Colonic mucosa (tissue), 4 donors: ENCODE measurements at regions not wholly inside any gene's neighbourhood (a gene's known extent, or its start where the extent isn't known, plus 50 kb on each side); places are given as distances from the start of the nearest gene placed in this dataset.

Source experiments
- DNase-seq: peaks from one replicate; pipeline ENCODE4 v3.0.0-alpha.2; 2020
- H3K27ac ChIP-seq: fragments of 200-600 bp; one replicate; pipeline ENCODE4 v1.8.0; 2021
- H3K27me3 ChIP-seq: fragments of 200-600 bp; one replicate; pipeline ENCODE4 v1.8.0; 2021
- H3K36me3 ChIP-seq: fragments of 200-600 bp; one replicate; pipeline ENCODE4 v1.8.0; 2021
- H3K4me1 ChIP-seq: fragments of 200-600 bp; one replicate; pipeline ENCODE4 v1.8.0; 2021; ENCODE audit warnings: mild to moderate bottlenecking
- H3K4me3 ChIP-seq: fragments of 200-600 bp; one replicate; pipeline ENCODE4 v1.8.0; 2021
- H3K9ac ChIP-seq, 2 donors: one replicate each; pipeline ENCODE4 v1.7.0; 2013; ENCODE audit warnings: control low read depth in 2 of 2, low read depth in 2 of 2, low read length in 2 of 2
- H3K9me3 ChIP-seq: fragments of 200-600 bp; one replicate; pipeline ENCODE4 v1.8.0; 2021
- CTCF ChIP-seq: fragments of 200-600 bp; IDR thresholded peaks from one replicate; pipeline ENCODE4 v1.8.0; 2022; ENCODE audit warnings: antibody characterized with exemption, mild to moderate bottlenecking
- intact Hi-C: fragments of 100-400 bp; cut with DNase I; formaldehyde crosslinking; loops from one replicate; pipeline ENCODE4 v1.14.1; 2022
- donor health status: healthy.
- donor health status: DM: no; HTN: no; CAD: no.
- donor health status: DM: no; HTN: no; CAD: no.

GRCh38 chr11:81331611-81332235, 1401.9 kb downstream of the FAM181B start:
- intact Hi-C loops = no loop called here
- no peak overlapping the region for H3K27ac ChIP-seq
- no peaks in the 10 kb centered on the region for H3K9me3 ChIP-seq
- no peak for DNase-seq
- no peak overlapping the region for H3K4me3 ChIP-seq
- H3K36me3 ChIP-seq = no peaks in the 10 kb centered on the region
- H3K9ac ChIP-seq = no peak overlapping the region
- no peaks in the 10 kb centered on the region for H3K27me3 ChIP-seq
- no peak for TF ChIP-seq CTCF
- H3K4me1 ChIP-seq = no peaks in the 10 kb centered on the region

GRCh38 chr11:81331088-81331487, 1402.6 kb downstream of the FAM181B start:
- H3K27ac ChIP-seq = no peak overlapping the region
- no peaks in the 10 kb centered on the region for H3K4me1 ChIP-seq
- no peak for DNase-seq
- no peaks in the 10 kb centered on the region for H3K9me3 ChIP-seq
- no peaks in the 10 kb centered on the region for H3K36me3 ChIP-seq
- H3K27me3 ChIP-seq = no peaks in the 10 kb centered on the region
- no peak overlapping the region for H3K9ac ChIP-seq
- intact Hi-C loops = no loop called here
- no peak overlapping the region for H3K4me3 ChIP-seq
- TF ChIP-seq CTCF = no peak

GRCh38 chr11:81303038-81303664, 1430.5 kb downstream of the FAM181B start:
- H3K9me3 ChIP-seq = no peaks in the 10 kb centered on the region
- H3K27me3 ChIP-seq = no peaks in the 10 kb centered on the region
- H3K4me1 ChIP-seq = no peaks in the 10 kb centered on the region
- no peak for TF ChIP-seq CTCF
- H3K9ac ChIP-seq = no peak overlapping the region
- no peaks in the 10 kb centered on the region for H3K36me3 ChIP-seq
- H3K4me3 ChIP-seq = no peak overlapping the region
- no peak overlapping the region for H3K27ac ChIP-seq
- no peak for DNase-seq
- intact Hi-C loops = no loop called here

GRCh38 chr11:81301166-81301830, 1432.4 kb downstream of the FAM181B start:
- DNase-seq = no peak
- Histone ChIP-seq H3K27me3 (no peaks in the 10 kb centered on the region), H3K4me1 (no peaks in the 10 kb centered on the region), H3K9me3 (no peaks in the 10 kb centered on the region), H3K36me3 (no peaks in the 10 kb centered on the region), H3K27ac (no peak overlapping the region), H3K9ac (no peak overlapping the region), H3K4me3 (no peak overlapping the region)
- intact Hi-C loops = no loop called here
- no peak for TF ChIP-seq CTCF

GRCh38 chr11:81286959-81287358, 1446.7 kb downstream of the FAM181B start:
- Histone ChIP-seq H3K27ac (no peak overlapping the region), H3K36me3 (no peaks in the 10 kb centered on the region), H3K27me3 (no peaks in the 10 kb centered on the region), H3K4me3 (no peak overlapping the region), H3K9ac (no peak overlapping the region), H3K4me1 (no peaks in the 10 kb centered on the region), H3K9me3 (no peaks in the 10 kb centered on the region)
- no peak for TF ChIP-seq CTCF
- no peak for DNase-seq
- intact Hi-C loops = no loop called here
